ENCODE measurements at regions not wholly inside any gene's neighbourhood (a gene's known extent, or its start where the extent isn't known, plus 50 kb on each side); places are given as distances from the start of the nearest gene placed in this dataset.

DNA sequence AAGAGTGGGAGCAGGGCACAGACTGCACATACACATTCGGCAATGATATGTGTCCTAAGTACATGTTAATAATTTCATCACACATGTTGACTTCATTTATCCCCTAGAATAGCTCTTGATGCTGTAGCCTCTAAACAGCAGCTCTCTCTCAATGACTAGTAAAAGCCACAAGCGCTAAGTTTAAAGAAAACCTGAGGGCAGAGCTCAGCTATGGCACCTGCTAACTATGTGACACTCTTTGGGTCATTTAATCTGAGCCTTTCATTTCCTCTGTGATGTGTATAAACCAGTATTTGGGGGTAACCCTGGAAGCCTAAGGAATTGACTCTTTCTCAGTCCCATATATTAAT lies 140.6 kb upstream of the MOCS2 start:
- TF ChIP-seq, protein P1, sequence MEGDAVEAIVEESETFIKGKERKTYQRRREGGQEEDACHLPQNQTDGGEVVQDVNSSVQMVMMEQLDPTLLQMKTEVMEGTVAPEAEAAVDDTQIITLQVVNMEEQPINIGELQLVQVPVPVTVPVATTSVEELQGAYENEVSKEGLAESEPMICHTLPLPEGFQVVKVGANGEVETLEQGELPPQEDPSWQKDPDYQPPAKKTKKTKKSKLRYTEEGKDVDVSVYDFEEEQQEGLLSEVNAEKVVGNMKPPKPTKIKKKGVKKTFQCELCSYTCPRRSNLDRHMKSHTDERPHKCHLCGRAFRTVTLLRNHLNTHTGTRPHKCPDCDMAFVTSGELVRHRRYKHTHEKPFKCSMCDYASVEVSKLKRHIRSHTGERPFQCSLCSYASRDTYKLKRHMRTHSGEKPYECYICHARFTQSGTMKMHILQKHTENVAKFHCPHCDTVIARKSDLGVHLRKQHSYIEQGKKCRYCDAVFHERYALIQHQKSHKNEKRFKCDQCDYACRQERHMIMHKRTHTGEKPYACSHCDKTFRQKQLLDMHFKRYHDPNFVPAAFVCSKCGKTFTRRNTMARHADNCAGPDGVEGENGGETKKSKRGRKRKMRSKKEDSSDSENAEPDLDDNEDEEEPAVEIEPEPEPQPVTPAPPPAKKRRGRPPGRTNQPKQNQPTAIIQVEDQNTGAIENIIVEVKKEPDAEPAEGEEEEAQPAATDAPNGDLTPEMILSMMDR (conservative IDR thresholded peaks at IDR 0.05; ENCODE audit: low read depth, low read length): no peak
- no peak overlapping the region for H3K4me3 ChIP-seq (ENCODE audit: low read length)
- DNase-seq (ENCODE audit: low read depth): no peak

DNA sequence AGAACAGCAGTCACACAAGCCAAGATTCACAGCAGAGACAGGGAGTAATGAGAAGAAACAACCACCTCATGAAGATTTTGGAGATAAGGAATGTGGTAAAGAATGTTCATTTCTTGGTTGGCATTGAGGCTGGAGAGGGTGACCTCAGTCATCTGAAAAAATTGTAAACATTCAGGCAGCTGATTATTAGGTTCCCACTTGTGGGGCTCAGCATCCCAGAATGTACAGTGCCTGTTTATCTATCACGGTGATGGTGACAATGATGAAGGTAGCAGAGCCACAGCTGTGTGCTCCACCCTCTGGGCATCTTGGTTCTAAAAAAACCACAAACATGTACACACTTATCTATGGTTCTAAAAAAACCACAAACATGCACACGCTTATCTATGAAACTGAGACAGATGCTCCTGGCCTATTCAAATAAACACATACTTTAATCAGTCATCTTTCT lies 143.9 kb upstream of the MOCS2 start:
- TF ChIP-seq, protein P1 (conservative IDR thresholded peaks at IDR 0.05; ENCODE audit: low read depth, low read length): no peak
- no peak overlapping the region for H3K4me3 ChIP-seq (ENCODE audit: low read length)
- no peak for DNase-seq (ENCODE audit: low read depth)

DNA sequence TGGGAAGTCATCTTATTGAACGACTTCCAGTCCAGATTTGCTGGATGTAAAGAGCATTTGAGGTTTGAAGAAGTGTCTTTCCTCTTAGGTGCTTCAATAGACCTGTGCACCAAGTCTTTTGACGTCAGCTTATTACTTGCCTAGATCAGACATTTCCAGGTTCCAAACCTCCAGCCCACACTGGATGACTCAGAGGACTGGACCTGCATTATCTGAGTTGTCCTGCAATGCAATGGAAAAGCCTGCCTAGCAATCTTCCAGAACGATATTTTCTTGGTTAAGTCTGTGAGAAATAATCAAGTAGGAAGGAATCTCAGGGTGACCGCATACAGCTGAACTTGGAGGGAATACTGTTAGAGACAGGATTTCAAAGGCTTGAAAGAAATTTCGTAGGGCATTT lies 147.2 kb upstream of the MOCS2 start:
- DNase-seq (ENCODE audit: low read depth): no peak
- no peak overlapping the region for H3K4me3 ChIP-seq (ENCODE audit: low read length)
- TF ChIP-seq, protein P1 (conservative IDR thresholded peaks at IDR 0.05; ENCODE audit: low read depth, low read length): no peak

DNA sequence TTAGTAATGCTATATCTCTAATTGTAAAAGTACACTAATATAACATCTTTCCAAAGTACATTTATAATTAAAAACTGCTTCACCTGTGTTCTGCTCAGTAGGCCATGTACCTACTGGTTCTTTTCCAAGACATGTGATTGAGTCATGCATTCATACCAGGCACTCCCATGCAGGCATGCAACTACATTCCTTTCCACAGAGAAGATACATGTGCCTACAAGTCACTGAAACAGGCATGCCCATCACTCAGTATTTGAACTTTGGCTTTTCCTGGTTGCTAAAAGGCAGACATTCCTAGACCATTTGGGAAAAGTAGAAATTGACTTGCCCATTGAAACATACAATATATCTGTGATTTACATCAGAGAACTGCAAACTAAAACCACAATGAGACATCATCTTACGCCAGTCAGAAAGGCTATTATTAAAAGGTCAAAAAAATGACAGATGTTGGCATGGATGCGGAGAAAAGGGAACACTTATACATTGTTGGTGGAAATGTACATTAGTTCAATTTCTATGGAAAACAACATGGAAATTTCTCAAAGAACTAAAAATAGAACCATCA lies 148.3 kb upstream of the MOCS2 start:
- DNase-seq (ENCODE audit: low read depth): no peak
- TF ChIP-seq, protein P1 (conservative IDR thresholded peaks at IDR 0.05; ENCODE audit: low read depth, low read length): no peak
- no peak overlapping the region for H3K4me3 ChIP-seq (ENCODE audit: low read length)

DNA sequence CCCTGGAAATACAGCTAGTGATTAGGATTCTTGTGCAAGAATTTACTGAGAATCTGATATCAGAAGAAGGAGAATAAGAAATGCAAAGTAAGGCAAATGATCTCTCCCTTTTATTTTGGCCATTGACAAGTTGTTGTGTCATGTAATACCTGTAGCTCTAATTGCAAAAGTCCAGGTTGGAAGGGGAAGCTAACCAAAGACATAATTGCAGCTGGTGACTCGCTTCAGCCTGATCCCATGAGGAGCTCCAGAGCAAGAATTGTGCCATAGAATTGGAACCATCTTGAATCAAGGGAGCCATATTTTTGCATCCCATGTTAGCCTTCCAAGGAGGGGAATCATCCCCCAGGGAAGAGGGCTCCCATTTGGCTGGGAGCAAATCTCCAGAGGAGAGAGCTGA lies 149.6 kb upstream of the MOCS2 start:
- TF ChIP-seq, protein P1 (conservative IDR thresholded peaks at IDR 0.05; ENCODE audit: low read depth, low read length): no peak
- H3K4me3 ChIP-seq (ENCODE audit: low read length): no peak overlapping the region
- DNase-seq (ENCODE audit: low read depth): no peak

DNA sequence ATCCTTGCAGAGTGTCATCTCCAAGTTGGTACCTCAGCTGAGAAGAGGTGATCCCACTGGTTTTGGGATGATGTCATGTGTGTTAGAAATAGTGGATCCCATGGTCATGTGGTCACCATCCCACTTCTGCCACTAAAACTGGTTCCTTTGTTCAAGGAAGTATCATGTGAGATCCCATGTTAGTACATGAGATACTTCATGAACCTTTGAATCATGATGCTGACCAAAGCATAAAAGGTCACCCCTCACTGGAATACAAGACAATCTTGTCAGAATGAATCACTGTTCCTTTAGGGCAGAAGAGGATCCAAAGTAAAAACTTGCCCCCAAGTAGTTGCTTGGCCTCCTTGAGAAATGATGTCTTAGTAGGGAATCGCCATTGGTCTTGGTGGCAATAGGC lies 150.9 kb upstream of the MOCS2 start:
- TF ChIP-seq, protein P1 (conservative IDR thresholded peaks at IDR 0.05; ENCODE audit: low read depth, low read length): no peak
- no peak overlapping the region for H3K4me3 ChIP-seq (ENCODE audit: low read length)
- DNase-seq (ENCODE audit: low read depth): no peak

DNA sequence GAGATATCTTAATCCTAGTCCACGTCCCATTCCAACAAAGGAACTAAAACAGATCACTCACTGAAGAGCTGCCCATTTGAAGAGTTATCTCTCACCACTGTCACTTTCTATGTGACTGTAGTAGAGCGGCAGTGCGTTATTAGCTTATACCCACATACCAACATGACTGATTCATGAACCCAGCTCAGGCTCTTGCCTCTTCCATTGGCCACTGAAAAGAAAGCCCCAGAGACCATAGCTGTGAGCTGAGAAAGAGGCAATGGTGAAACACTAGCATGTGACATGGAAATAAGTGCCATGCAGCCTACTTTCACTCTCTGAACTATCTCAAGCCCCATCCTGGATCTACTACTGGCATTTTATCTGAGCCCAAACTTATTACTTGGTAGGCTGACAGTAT lies 151.7 kb upstream of the MOCS2 start:
- no peak overlapping the region for H3K4me3 ChIP-seq (ENCODE audit: low read length)
- DNase-seq (ENCODE audit: low read depth): no peak
- TF ChIP-seq, protein P1 (conservative IDR thresholded peaks at IDR 0.05; ENCODE audit: low read depth, low read length): no peak

Measured in retinal pigment epithelial cell (primary cell).